Epithelial cell of proximal tubule (primary cell): ENCODE measurements at regions not wholly inside any gene's neighbourhood (a gene's known extent, or its start where the extent isn't known, plus 50 kb on each side); places are given as distances from the start of the nearest gene placed in this dataset.

Experiments used
- DNase-seq: peaks from one replicate; pipeline ENCODE4 v3.0.0-alpha.2; 2011; ENCODE audit warnings: low read depth
- H3K4me3 ChIP-seq: 2 replicates; pipeline ENCODE4 v1.5.1; 2011; ENCODE audit warnings: low read depth, mild to moderate bottlenecking, low read length
- CTCF ChIP-seq: conservative IDR thresholded peaks from 2 replicates; pipeline ENCODE4 v1.5.1; 2012; ENCODE audit warnings: low read depth, mild to moderate bottlenecking, low read length

DNA sequence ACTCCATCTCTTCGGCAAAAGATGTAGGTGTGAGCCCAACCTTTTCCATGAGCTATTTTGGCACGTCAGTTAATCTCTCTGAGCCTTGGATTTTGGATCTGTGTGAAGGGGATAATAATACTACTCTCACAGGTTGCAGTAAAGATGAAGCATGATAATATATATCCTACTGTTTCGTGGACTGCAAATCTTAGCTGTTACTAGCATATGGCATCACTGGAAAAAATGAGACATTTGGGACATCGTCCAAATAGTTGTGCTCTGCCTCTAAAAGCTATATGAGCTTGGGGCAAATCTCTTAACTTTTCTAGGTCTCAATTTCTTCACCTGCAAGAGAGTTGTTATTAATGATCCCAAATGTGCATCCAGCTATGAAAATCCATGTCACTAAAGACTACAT is 147.4 kb upstream of the ZRANB2 start:
- no peak for TF ChIP-seq CTCF
- no peak for DNase-seq

DNA sequence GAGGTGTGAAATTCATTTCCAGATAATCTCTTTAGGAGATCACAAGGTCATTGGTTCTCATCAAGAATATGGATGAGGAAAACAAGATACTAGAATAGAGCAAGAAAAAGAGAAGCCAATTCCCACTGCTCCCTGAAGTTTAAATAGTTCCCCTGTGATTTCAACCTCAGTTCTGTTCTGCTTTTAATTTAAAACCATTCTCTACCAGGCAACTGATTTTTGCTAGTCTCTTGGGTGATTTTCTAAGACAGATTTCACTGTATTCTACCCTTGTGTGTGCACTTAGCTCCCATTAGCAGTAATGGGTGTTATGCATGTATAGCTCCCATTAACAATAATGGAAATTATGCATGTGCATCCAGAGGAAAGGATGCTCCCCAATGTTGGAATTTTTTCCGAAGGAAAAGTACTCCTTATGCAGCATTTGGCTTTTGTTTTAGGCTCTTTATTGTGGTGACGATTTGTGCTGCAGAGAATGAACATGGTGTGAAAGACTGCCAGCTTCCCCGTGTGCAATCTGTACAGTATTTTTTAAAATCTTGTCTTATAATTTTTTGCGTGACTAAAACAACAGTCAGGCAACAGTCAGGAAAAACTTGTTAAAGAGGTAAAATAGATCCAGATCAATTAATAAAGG is 144.0 kb upstream of the ZRANB2 start:
- DNase-seq: no peak
- no peak for TF ChIP-seq CTCF
- no peak overlapping the region for H3K4me3 ChIP-seq

More for the DNA sequence above, 147.4 kb upstream of the ZRANB2 start:
- H3K4me3 ChIP-seq: no peak overlapping the region

- TF ChIP-seq CTCF: no peak
- DNase-seq: no peak
- no peak overlapping the region for H3K4me3 ChIP-seq
Measured at GRCh38 chr1:71223641-71224340, 143.0 kb upstream of the ZRANB2 start.

- no peak for TF ChIP-seq CTCF
- no peak for DNase-seq
- H3K4me3 ChIP-seq: no peak overlapping the region
Measured at GRCh38 chr1:71222668-71223067, 141.8 kb upstream of the ZRANB2 start.

GRCh38 chr1:71210718-71211117 is 129.9 kb upstream of the ZRANB2 start:
- no peak overlapping the region for H3K4me3 ChIP-seq
- TF ChIP-seq CTCF: no peak
- no peak for DNase-seq

DNA sequence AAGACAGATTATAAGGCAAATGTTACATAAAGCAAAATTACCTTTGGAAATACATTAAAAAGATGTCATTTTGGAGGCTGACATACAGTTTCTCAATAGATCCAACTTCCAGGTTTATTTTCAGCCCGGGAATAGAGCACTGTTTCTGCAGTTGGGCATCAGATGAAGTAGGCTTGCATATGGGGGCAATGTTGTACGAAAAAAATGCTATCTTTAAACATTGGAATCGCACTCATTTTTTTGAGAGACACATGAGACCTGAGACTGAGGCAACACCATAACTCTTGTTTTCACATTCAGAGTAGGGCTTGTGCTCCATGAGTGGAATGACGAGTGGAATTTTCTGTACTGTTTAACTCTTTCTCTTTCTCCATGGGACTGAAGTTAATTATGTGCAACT is 122.4 kb upstream of the ZRANB2 start:
- DNase-seq: no peak
- no peak overlapping the region for H3K4me3 ChIP-seq
- TF ChIP-seq CTCF: no peak

DNA sequence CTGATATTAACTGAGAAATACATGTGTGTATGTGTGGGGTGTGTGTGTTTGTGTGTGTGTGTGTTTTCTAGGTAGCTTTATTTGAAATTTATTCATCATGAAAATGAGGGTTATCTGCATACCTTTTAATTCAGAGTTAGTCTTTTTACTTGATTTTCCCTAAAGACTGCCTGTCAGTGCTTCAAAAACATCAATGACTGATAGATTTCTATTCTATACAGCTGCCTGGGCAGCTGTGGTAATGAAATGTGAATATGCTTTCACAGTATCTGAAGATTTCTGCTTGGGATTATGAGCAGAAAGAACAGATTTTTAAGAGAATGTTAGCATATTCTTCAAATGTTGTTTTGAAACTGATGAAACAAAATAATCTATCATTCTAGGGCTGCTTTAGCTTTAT is 119.7 kb upstream of the ZRANB2 start:
- H3K4me3 ChIP-seq: no peak overlapping the region
- TF ChIP-seq CTCF: no peak
- no peak for DNase-seq
